Left lung (tissue), 4 donors: ENCODE measurements at regions not wholly inside any gene's neighbourhood (a gene's known extent, or its start where the extent isn't known, plus 50 kb on each side); places are given as distances from the start of the nearest gene placed in this dataset.

Source experiments
- ATAC-seq: fragments of 200-7000 bp; cut with Tn5 transposase; one replicate; pipeline ENCODE4 v1.9.1; 2020; ENCODE audit warnings: moderate library complexity
- DNase-seq, 4 donors: peaks; one replicate each; pipeline ENCODE4 v3.0.0-alpha.2; 2013 to 2020
- H3K27ac ChIP-seq, 2 donors: fragments of 200-600 bp; sonication (generic) in 1 of 2; one replicate each; pipeline versions ENCODE4 v1.5.0 to v1.8.0; 2020 to 2021
- H3K27me3 ChIP-seq, 2 donors: fragments of 200-600 bp; sonication (generic) in 1 of 2; one replicate each; pipeline versions ENCODE4 v1.5.0 to v1.8.0; 2020 to 2021
- H3K36me3 ChIP-seq, 2 donors: fragments of 200-600 bp; sonication (generic) in 1 of 2; one replicate each; pipeline versions ENCODE4 v1.5.0 to v1.8.0; 2020 to 2021
- H3K4me1 ChIP-seq, 2 donors: fragments of 200-600 bp; one replicate each; pipeline ENCODE4 v1.8.0; 2021
- H3K4me3 ChIP-seq, 2 donors: fragments of 200-600 bp; sonication (generic) in 1 of 2; one replicate each; pipeline versions ENCODE4 v1.5.0 to v1.8.0; 2020 to 2021; ENCODE audit warnings: mild to moderate bottlenecking in 1 of 2
- H3K9me3 ChIP-seq, 2 donors: fragments of 200-600 bp; sonication (generic) in 1 of 2; one replicate each; pipeline versions ENCODE4 v1.5.0 to v1.8.0; 2020 to 2021
- CTCF ChIP-seq, 2 donors: fragments of 200-600 bp; sonication (generic) in 1 of 2; IDR thresholded peaks; one replicate each; pipeline versions ENCODE4 v1.5.0 to v1.8.0; 2021; ENCODE audit warnings: antibody characterized with exemption in 2 of 2
- intact Hi-C, 2 donors: fragments of 100-400 bp; cut with DNase I; formaldehyde crosslinking; loops; one replicate each; pipeline versions ENCODE4 v1.11.2 to v1.14.2; 2022
- donor health status: DM: no; HTN: yes; CAD: no.
- donor health status: DM: no; HTN: no; CAD: no.

- DNase-seq (no peak), ATAC-seq (no peak)
- no peak overlapping the region for H3K4me3 ChIP-seq
- intact Hi-C loops = no loop called here
- peaks cover 0 to 24% of the 10 kb centered on the region in 2 donors for H3K9me3 ChIP-seq
- no peak overlapping the region for H3K27ac ChIP-seq
- peaks cover 0 to 27% of the 10 kb centered on the region in 2 donors for H3K36me3 ChIP-seq
- H3K27me3 ChIP-seq = no peaks in the 10 kb centered on the region
- no peak for TF ChIP-seq CTCF (IDR thresholded peaks at IDR 0.05)
- H3K4me1 ChIP-seq = no peaks in the 10 kb centered on the region
Observed at GRCh38 chr21:29396951-29397455, 98.3 kb downstream of the BACH1 start.

- peaks cover 0 to 23% of the 10 kb centered on the region in 2 donors for H3K36me3 ChIP-seq
- no peak overlapping the region for H3K4me3 ChIP-seq
- H3K27me3 ChIP-seq = no peaks in the 10 kb centered on the region
- peaks cover 0 to 11% of the 10 kb centered on the region in 2 donors for H3K4me1 ChIP-seq
- ATAC-seq = no peak
- intact Hi-C loops = no loop called here
- TF ChIP-seq CTCF (IDR thresholded peaks at IDR 0.05) = no peak
- H3K9me3 ChIP-seq = peaks cover 0 to 12% of the 10 kb centered on the region in 2 donors
- DNase-seq = peak in 1 of 4 donors; percentile 7
- peak overlapping the region in 1 of 2 donors; percentile 63 for H3K27ac ChIP-seq
Observed at GRCh38 chr21:29403301-29403700, 104.6 kb downstream of the BACH1 start.

- H3K4me1 ChIP-seq = peaks cover 0 to 11% of the 10 kb centered on the region in 2 donors
- intact Hi-C loops = no loop called here
- ATAC-seq = peak; percentile 69
Observed at GRCh38 chr21:29403922-29404538, 105.3 kb downstream of the BACH1 start.

GRCh38 chr21:29405503-29406122, 106.9 kb downstream of the BACH1 start:
- ATAC-seq (no peak), DNase-seq (no peak)
- Histone ChIP-seq H3K4me3 (no peak overlapping the region), H3K27ac (no peak overlapping the region), H3K36me3 (peaks cover 0 to 5% of the 10 kb centered on the region in 2 donors), H3K4me1 (peaks cover 0 to 11% of the 10 kb centered on the region in 2 donors), H3K27me3 (no peaks in the 10 kb centered on the region), H3K9me3 (no peaks in the 10 kb centered on the region)
- TF ChIP-seq CTCF (IDR thresholded peaks at IDR 0.05) = no peak
- intact Hi-C loops = no loop called here

More at GRCh38 chr21:29403922-29404538, 105.3 kb downstream of the BACH1 start:
- Histone ChIP-seq H3K27ac (peak overlapping the region in 1 of 2 donors; percentile 63), H3K36me3 (peaks cover 0 to 16% of the 10 kb centered on the region in 2 donors), H3K27me3 (no peaks in the 10 kb centered on the region), H3K9me3 (peaks cover 0 to 10% of the 10 kb centered on the region in 2 donors), H3K4me3 (no peak overlapping the region)
- TF ChIP-seq CTCF (IDR thresholded peaks at IDR 0.05) = no peak
- peak in 2 of 4 donors; percentile 52 to 77 for DNase-seq

GRCh38 chr21:29406385-29406784, 107.7 kb downstream of the BACH1 start:
- H3K36me3 ChIP-seq = peaks cover 0 to 4% of the 10 kb centered on the region in 2 donors
- TF ChIP-seq CTCF (IDR thresholded peaks at IDR 0.05) = no peak
- H3K27me3 ChIP-seq = no peaks in the 10 kb centered on the region
- ATAC-seq (no peak), DNase-seq (no peak)
- no peaks in the 10 kb centered on the region for H3K9me3 ChIP-seq
- no peak overlapping the region for H3K27ac ChIP-seq
- H3K4me3 ChIP-seq = no peak overlapping the region
- intact Hi-C loops = no loop called here
- peaks cover 0 to 11% of the 10 kb centered on the region in 2 donors for H3K4me1 ChIP-seq
